Esophagus muscularis mucosa (tissue), 4 donors: ENCODE measurements at regions not wholly inside any gene's neighbourhood (a gene's known extent, or its start where the extent isn't known, plus 50 kb on each side); places are given as distances from the start of the nearest gene placed in this dataset.

Source experiments
- DNase-seq: peaks from one replicate; pipeline ENCODE4 v3.0.0-alpha.2; 2017; ENCODE audit errors: extremely low spot score
- H3K27ac ChIP-seq, 4 donors: fragments of 200-600 bp; sonication (generic); replicated peaks in 1 of 4; 1 replicate in 3 of 4; 2 replicates in 1 of 4; pipeline ENCODE4 v1.5.1; 2016 to 2019; ENCODE audit warnings: mild to moderate bottlenecking in 1 of 4
- H3K27me3 ChIP-seq, 4 donors: fragments of 200-600 bp; sonication (generic); one replicate each; pipeline versions ENCODE4 v1.5.1 to v1.6.0; 2016 to 2019
- H3K36me3 ChIP-seq, 4 donors: fragments of 200-600 bp; sonication (generic); one replicate each; pipeline ENCODE4 v1.5.1; 2016 to 2019
- H3K4me1 ChIP-seq, 4 donors: fragments of 200-600 bp; sonication (generic); one replicate each; pipeline ENCODE4 v1.5.1; 2016 to 2019
- H3K4me3 ChIP-seq, 4 donors: fragments of 200-600 bp; sonication (generic); 1 replicate in 2 of 4; 2 replicates in 2 of 4; pipeline ENCODE4 v1.5.1; 2016 to 2019; ENCODE audit warnings: mild to moderate bottlenecking in 4 of 4, moderate library complexity in 1 of 4
- H3K9me3 ChIP-seq, 4 donors: fragments of 200-600 bp; sonication (generic); 1 replicate in 3 of 4; 2 replicates in 1 of 4; pipeline ENCODE4 v1.5.1; 2016 to 2019
- EP300 ChIP-seq: sonication (generic); formaldehyde crosslinking; IDR thresholded peaks from one replicate; pipeline ENCODE4 v1.6.1; 2017; ENCODE audit warnings: antibody characterized with exemption
- POLR2A ChIP-seq: fragments of 450-650 bp; IDR thresholded peaks from one replicate; pipeline ENCODE4 v1.6.1; 2017; ENCODE audit warnings: antibody characterized with exemption, moderate library complexity, mild to moderate bottlenecking, low read depth
- POLR2AphosphoS5 ChIP-seq, 2 donors: sonication (generic); formaldehyde crosslinking; IDR thresholded peaks; one replicate each; pipeline ENCODE4 v1.6.1; 2017; ENCODE audit warnings: antibody characterized with exemption in 2 of 2
- WGBS: methylation state at CpG from one replicate; pipeline ENCODE4 v1.1.5; 2018; 5-methylcytosine and 5-hydroxymethylcytosine counted together
- intact Hi-C: fragments of 100-400 bp; cut with DNase I; formaldehyde crosslinking; loops from one replicate; pipeline ENCODE4 v1.15.1; 2023
- TF ChIP-seq, protein P1 (sequence below), 3 experiments: fragments of 200-600 bp in 2 of 3; fragments of 450-650 bp in 1 of 3; sonication (generic) in 2 of 3; IDR thresholded peaks; one replicate each; pipeline ENCODE4 v1.5.1; 2017 to 2019; ENCODE audit warnings: antibody characterized with exemption in 3 of 3, mild to moderate bottlenecking in 2 of 3, moderate library complexity in 1 of 3

DNA sequence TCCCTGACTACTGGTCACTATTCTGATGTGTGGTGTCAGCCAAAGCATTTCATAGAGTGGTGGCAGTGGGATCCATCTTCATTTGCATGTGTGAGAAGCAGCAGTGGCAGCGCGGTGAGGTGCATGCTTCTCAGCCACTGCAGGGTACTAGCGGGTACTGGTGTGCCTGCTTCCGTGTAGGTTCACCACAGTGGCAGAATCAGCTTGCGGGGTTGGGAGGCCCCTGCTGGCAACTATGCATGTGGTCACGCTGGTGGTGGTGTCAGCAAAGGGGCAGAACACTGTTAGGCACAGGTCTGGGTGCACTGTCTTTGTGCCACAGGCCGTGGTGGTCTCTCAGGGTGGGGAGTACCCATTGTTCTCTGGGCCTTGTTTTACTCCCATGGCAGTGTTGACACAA is 286.4 kb upstream of the TENM4 start:
- TF ChIP-seq, protein P1, sequence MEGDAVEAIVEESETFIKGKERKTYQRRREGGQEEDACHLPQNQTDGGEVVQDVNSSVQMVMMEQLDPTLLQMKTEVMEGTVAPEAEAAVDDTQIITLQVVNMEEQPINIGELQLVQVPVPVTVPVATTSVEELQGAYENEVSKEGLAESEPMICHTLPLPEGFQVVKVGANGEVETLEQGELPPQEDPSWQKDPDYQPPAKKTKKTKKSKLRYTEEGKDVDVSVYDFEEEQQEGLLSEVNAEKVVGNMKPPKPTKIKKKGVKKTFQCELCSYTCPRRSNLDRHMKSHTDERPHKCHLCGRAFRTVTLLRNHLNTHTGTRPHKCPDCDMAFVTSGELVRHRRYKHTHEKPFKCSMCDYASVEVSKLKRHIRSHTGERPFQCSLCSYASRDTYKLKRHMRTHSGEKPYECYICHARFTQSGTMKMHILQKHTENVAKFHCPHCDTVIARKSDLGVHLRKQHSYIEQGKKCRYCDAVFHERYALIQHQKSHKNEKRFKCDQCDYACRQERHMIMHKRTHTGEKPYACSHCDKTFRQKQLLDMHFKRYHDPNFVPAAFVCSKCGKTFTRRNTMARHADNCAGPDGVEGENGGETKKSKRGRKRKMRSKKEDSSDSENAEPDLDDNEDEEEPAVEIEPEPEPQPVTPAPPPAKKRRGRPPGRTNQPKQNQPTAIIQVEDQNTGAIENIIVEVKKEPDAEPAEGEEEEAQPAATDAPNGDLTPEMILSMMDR (IDR thresholded peaks at IDR 0.05), result no peak
- intact Hi-C loops, result no loop called here
- Histone ChIP-seq H3K4me3 (no peak overlapping the region), H3K36me3 (no peaks in the 10 kb centered on the region), H3K27me3 (no peaks in the 10 kb centered on the region), H3K9me3 (peaks cover 0 to 5% (median 0%) of the 10 kb centered on the region in 4 donors), H3K27ac (no peak overlapping the region), H3K4me1 (no peaks in the 10 kb centered on the region)
- no peak for DNase-seq
- 100% methylated on average over 6 of the region's 7 CpGs for WGBS

DNA sequence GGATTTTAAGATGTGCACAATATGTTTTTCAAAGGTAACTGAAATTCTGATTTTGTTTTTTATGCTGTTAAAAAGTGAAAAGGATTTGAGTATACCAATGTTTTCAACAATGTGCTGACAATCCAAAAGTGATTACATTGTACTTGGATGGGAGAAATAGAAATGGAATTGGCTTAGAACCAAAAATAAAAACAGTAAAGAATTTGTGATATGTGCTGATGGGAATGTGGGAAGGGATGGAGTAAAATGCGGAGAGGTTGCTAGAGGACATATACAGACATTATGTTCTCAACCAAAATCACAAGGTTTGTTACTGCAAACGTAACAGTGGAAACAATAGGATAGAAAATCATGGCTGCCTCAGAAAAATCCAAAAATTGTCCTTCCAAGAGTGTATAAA is 279.3 kb upstream of the TENM4 start:
- Histone ChIP-seq H3K27ac (no peak overlapping the region), H3K4me3 (no peak overlapping the region), H3K27me3 (no peaks in the 10 kb centered on the region), H3K36me3 (no peaks in the 10 kb centered on the region), H3K9me3 (peaks cover 0 to 5% (median 0%) of the 10 kb centered on the region in 4 donors), H3K4me1 (no peaks in the 10 kb centered on the region)
- intact Hi-C loops, result no loop called here
- 57% methylated on average over 2 of the region's 2 CpGs for WGBS
- no peak for TF ChIP-seq POLR2AphosphoS5 (IDR thresholded peaks at IDR 0.05)
- no peak for TF ChIP-seq EP300
- DNase-seq, result no peak

DNA sequence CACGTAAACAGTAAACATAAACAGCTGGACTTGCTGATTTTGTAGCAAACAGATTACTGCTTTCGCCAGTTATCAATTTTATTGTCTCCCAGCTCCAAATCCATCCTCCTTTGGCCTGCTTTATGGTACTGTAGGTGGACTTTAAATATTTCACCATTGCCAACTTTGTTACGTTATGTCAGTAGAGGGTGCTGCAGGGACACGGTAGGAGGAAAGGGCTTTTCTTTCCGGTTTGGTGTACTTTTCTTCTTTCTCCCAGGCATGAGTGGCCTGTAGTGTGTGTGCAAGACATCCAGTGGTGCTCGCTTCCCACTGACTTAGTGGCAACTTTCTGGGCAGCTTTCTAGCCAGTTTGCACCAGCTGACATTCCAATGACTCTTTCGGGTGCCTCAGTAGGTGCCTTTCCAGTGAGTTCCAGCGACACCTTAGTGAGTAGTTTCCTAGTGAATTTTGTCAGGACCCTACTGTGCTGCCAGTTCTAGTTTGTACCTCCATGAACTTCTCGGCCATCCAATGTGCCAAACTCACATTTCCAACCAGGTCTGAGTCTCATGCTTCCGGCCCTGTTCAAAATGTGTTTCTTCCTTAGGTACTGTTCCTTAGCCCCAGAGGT is 267.6 kb upstream of the TENM4 start:
- intact Hi-C loops, result no loop called here
- Histone ChIP-seq H3K9me3 (peaks cover 0 to 28% (median 11%) of the 10 kb centered on the region in 4 donors), H3K4me3 (no peak overlapping the region), H3K27ac (no peak overlapping the region), H3K27me3 (no peaks in the 10 kb centered on the region), H3K4me1 (no peaks in the 10 kb centered on the region), H3K36me3 (no peaks in the 10 kb centered on the region)
- WGBS, result 55% methylated on average over 10 of the region's 10 CpGs
- TF ChIP-seq, protein P1 (IDR thresholded peaks at IDR 0.05), result no peak
- no peak for TF ChIP-seq POLR2AphosphoS5 (IDR thresholded peaks at IDR 0.05)
- TF ChIP-seq EP300, result no peak
- TF ChIP-seq POLR2A, result no peak
- DNase-seq, result no peak

DNA sequence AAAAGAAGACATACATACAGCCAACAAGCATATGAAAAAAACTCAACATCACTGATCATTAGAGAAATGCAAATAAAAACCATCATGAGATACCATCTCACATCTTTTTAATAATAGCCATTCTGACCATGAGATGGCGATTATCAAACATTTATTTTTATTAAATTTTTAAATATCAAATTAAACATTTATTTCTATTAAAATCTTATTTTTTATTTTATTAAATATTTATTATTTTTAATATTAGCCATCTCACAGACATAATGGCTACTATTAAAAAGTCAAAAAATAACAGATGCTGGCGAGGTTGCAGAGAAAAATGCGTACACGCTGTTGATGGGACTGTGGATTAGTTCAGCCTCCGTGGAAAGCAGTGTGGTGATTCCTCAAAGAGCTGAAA is 264.8 kb upstream of the TENM4 start:
- H3K4me3 ChIP-seq, result no peak overlapping the region
- no peaks in the 10 kb centered on the region for H3K27me3 ChIP-seq
- no peak for TF ChIP-seq POLR2AphosphoS5 (IDR thresholded peaks at IDR 0.05)
- TF ChIP-seq, protein P1 (IDR thresholded peaks at IDR 0.05), result no peak
- TF ChIP-seq EP300, result no peak
- no peak for TF ChIP-seq POLR2A
- H3K36me3 ChIP-seq, result no peaks in the 10 kb centered on the region
- H3K9me3 ChIP-seq, result peaks cover 0 to 39% (median 20%) of the 10 kb centered on the region in 4 donors
- 93% methylated on average over 5 of the region's 5 CpGs for WGBS
- DNase-seq, result no peak
- H3K4me1 ChIP-seq, result no peaks in the 10 kb centered on the region
- H3K27ac ChIP-seq, result no peak overlapping the region
- intact Hi-C loops, result no loop called here

DNA sequence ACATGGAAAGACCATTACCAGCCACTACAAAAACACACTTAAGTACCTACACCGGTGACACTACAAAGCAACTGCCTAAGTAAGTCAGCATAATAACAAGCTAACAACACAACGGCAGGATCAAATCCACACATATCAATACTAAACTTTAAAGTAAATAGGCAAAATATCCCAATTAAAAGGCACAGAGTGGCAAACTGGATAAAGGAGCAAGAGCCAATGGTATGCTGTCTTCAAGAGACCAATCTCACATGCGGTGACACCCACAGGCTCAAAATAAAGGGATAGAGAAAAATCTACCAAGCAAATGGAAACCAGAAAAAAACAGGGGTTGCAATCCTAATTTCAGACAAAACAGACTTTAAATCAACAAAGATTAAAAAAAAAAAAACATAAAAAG is 261.5 kb upstream of the TENM4 start:
- Histone ChIP-seq H3K4me1 (no peaks in the 10 kb centered on the region), H3K4me3 (no peak overlapping the region), H3K9me3 (peaks cover 0 to 27% (median 19%) of the 10 kb centered on the region in 4 donors), H3K27me3 (no peaks in the 10 kb centered on the region), H3K27ac (no peak overlapping the region), H3K36me3 (no peaks in the 10 kb centered on the region)
- no peak for DNase-seq
- no peak for TF ChIP-seq EP300
- no peak for TF ChIP-seq POLR2A
- TF ChIP-seq, protein P1 (IDR thresholded peaks at IDR 0.05), result no peak
- no peak for TF ChIP-seq POLR2AphosphoS5 (IDR thresholded peaks at IDR 0.05)
- 98% methylated on average over 3 of the region's 3 CpGs for WGBS
- intact Hi-C loops, result no loop called here
